Tibial nerve (tissue), 3 donors: ENCODE measurements at regions not wholly inside any gene's neighbourhood (a gene's known extent, or its start where the extent isn't known, plus 50 kb on each side); places are given as distances from the start of the nearest gene placed in this dataset.

Source experiments
- CTCF ChIP-seq, 5 experiments: fragments of 200-600 bp in 3 of 5; fragments of 450-650 bp in 2 of 5; sonication (generic) in 3 of 5; IDR thresholded peaks; one replicate each; pipeline ENCODE4 v1.5.1; 2016 to 2019; ENCODE audit warnings: antibody characterized with exemption in 5 of 5, mild to moderate bottlenecking in 3 of 5, moderate library complexity in 2 of 5
- POLR2A ChIP-seq, 2 donors: fragments of 450-650 bp; IDR thresholded peaks; one replicate each; pipeline ENCODE4 v1.6.1; 2017; ENCODE audit warnings: antibody characterized with exemption in 2 of 2, mild to moderate bottlenecking in 2 of 2, moderate library complexity in 2 of 2

GRCh38 chr5:38714703-38715355 lies 131.0 kb upstream of the OSMR start:
- TF ChIP-seq CTCF (IDR thresholded peaks at IDR 0.05) (no peak), POLR2A (IDR thresholded peaks at IDR 0.05) (no peak)
